MM.1S (cell line): ENCODE measurements at regions not wholly inside any gene's neighbourhood (a gene's known extent, or its start where the extent isn't known, plus 50 kb on each side); places are given as distances from the start of the nearest gene placed in this dataset.

Source experiments
- DNase-seq: peaks from one replicate; pipeline ENCODE4 v3.0.0-alpha.2; 2015
- H2AFZ ChIP-seq: fragments of 300-600 bp; sonication (generic); 2 replicates; pipeline ENCODE4 v1.6.0; 2016; ENCODE audit warnings: antibody characterized with exemption, low read length
- H3F3A ChIP-seq: fragments of 300-600 bp; sonication (generic); 2 replicates; pipeline ENCODE4 v1.6.1; 2016; ENCODE audit warnings: mild to moderate bottlenecking, antibody characterized with exemption, low read length, moderate library complexity, mixed read lengths; ENCODE audit not compliant: insufficient read depth
- H3K27ac ChIP-seq: fragments of 300-600 bp; sonication (generic); 2 replicates; pipeline ENCODE4 v1.5.1; 2016; ENCODE audit warnings: mild to moderate bottlenecking, low read length
- H3K27me3 ChIP-seq: fragments of 300-600 bp; sonication (generic); replicated peaks from 2 replicates; pipeline ENCODE4 v1.6.0; 2016; ENCODE audit warnings: low read length; ENCODE audit not compliant: insufficient read depth
- H3K36me3 ChIP-seq: fragments of 300-600 bp; sonication (generic); replicated peaks from 2 replicates; pipeline ENCODE4 v1.6.1; 2016; ENCODE audit warnings: mild to moderate bottlenecking, low read length, mixed read lengths; ENCODE audit not compliant: insufficient read depth
- H3K4me1 ChIP-seq: fragments of 300-600 bp; sonication (generic); 2 replicates; pipeline ENCODE4 v1.6.1; 2016; ENCODE audit warnings: low read length, mixed read lengths
- H3K4me2 ChIP-seq: fragments of 300-600 bp; sonication (generic); 2 replicates; pipeline ENCODE4 v1.6.0; 2016; ENCODE audit warnings: low read depth, low read length
- H3K4me3 ChIP-seq: fragments of 300-600 bp; sonication (generic); 2 replicates; pipeline ENCODE4 v1.5.1; 2016; ENCODE audit warnings: low read length, mixed read lengths
- H3K79me2 ChIP-seq: fragments of 300-600 bp; sonication (generic); 2 replicates; pipeline ENCODE4 v1.6.1; 2016; ENCODE audit warnings: mixed run types, low read length, mixed read lengths
- H3K9ac ChIP-seq: fragments of 300-600 bp; sonication (generic); 2 replicates; pipeline ENCODE4 v1.6.1; 2016; ENCODE audit warnings: low read length, mixed read lengths
- H3K9me2 ChIP-seq: fragments of 300-600 bp; sonication (generic); replicated peaks from 2 replicates; pipeline ENCODE4 v1.6.1; 2016; ENCODE audit warnings: mild to moderate bottlenecking, low read length, mixed read lengths; ENCODE audit not compliant: insufficient read depth
- H3K9me3 ChIP-seq: fragments of 300-600 bp; sonication (generic); replicated peaks from 2 replicates; pipeline ENCODE4 v1.6.1; 2016; ENCODE audit warnings: mild to moderate bottlenecking, low read length, mixed read lengths; ENCODE audit not compliant: insufficient read depth
- H4K20me1 ChIP-seq: fragments of 300-600 bp; sonication (generic); 2 replicates; pipeline ENCODE4 v1.6.1; 2016; ENCODE audit warnings: mild to moderate bottlenecking, low read length, moderate library complexity, mixed read lengths; ENCODE audit not compliant: insufficient read depth
- CTCF ChIP-seq: fragments of 300-600 bp; sonication (generic); IDR thresholded peaks from 2 replicates; pipeline ENCODE4 v1.5.1; 2016; ENCODE audit warnings: antibody characterized with exemption, low read length, mixed read lengths
- EZH2 ChIP-seq: fragments of 300-600 bp; sonication (generic); optimal IDR thresholded peaks from 2 replicates; pipeline ENCODE3; 2017; ENCODE audit warnings: low read depth, mild to moderate bottlenecking, antibody characterized with exemption, low read length, mixed read lengths
- EZH2phosphoT487 ChIP-seq: fragments of 300-600 bp; sonication (generic); IDR thresholded peaks from 2 replicates; pipeline ENCODE4 v1.6.1; 2018; ENCODE audit warnings: antibody characterized with exemption, low read length

- DNase-seq = no peak
Observed at GRCh38 chr2:5019324-5019723, 672.9 kb upstream of the SOX11 start.

GRCh38 chr2:5020116-5020875, 671.9 kb upstream of the SOX11 start:
- no peak overlapping the region for H3K4me3 ChIP-seq
- peaks cover 4% of the 10 kb centered on the region for H3F3A ChIP-seq
- H3K36me3 ChIP-seq = no peaks in the 10 kb centered on the region
- H3K9ac ChIP-seq = no peak overlapping the region
- TF ChIP-seq EZH2 (no peak), CTCF (no peak), EZH2phosphoT487 (no peak)
- H3K9me2 ChIP-seq = no peaks in the 10 kb centered on the region
- H3K79me2 ChIP-seq = no peaks in the 10 kb centered on the region
- no peaks in the 10 kb centered on the region for H4K20me1 ChIP-seq
- H3K4me2 ChIP-seq = no peak overlapping the region
- H3K27ac ChIP-seq = no peak overlapping the region
- H3K9me3 ChIP-seq = no peaks in the 10 kb centered on the region
- DNase-seq = no peak
- no peaks in the 10 kb centered on the region for H3K4me1 ChIP-seq
- no peaks in the 10 kb centered on the region for H3K27me3 ChIP-seq
- H2AFZ ChIP-seq = no peak overlapping the region

More at GRCh38 chr2:5019324-5019723, 672.9 kb upstream of the SOX11 start:
- Histone ChIP-seq H3K4me2 (no peak overlapping the region), H3K27me3 (no peaks in the 10 kb centered on the region), H3K9ac (no peak overlapping the region), H3K9me3 (no peaks in the 10 kb centered on the region), H3K4me3 (no peak overlapping the region), H3K36me3 (no peaks in the 10 kb centered on the region), H3F3A (peaks cover 4% of the 10 kb centered on the region), H3K79me2 (no peaks in the 10 kb centered on the region), H4K20me1 (no peaks in the 10 kb centered on the region), H2AFZ (no peak overlapping the region), H3K9me2 (no peaks in the 10 kb centered on the region), H3K27ac (no peak overlapping the region), H3K4me1 (no peaks in the 10 kb centered on the region)
- TF ChIP-seq CTCF = no peak
- no peak for TF ChIP-seq EZH2
- no peak for TF ChIP-seq EZH2phosphoT487

GRCh38 chr2:5021136-5021535, 671.0 kb upstream of the SOX11 start:
- H4K20me1 ChIP-seq = no peaks in the 10 kb centered on the region
- H3K4me3 ChIP-seq = no peak overlapping the region
- H3K27me3 ChIP-seq = no peaks in the 10 kb centered on the region
- H3K4me1 ChIP-seq = no peaks in the 10 kb centered on the region
- H3F3A ChIP-seq = peaks cover 4% of the 10 kb centered on the region
- H3K27ac ChIP-seq = no peak overlapping the region
- H2AFZ ChIP-seq = no peak overlapping the region
- no peaks in the 10 kb centered on the region for H3K9me3 ChIP-seq
- H3K36me3 ChIP-seq = no peaks in the 10 kb centered on the region
- no peak for DNase-seq
- no peaks in the 10 kb centered on the region for H3K9me2 ChIP-seq
- H3K4me2 ChIP-seq = no peak overlapping the region
- H3K79me2 ChIP-seq = no peaks in the 10 kb centered on the region
- TF ChIP-seq CTCF (no peak), EZH2 (no peak), EZH2phosphoT487 (no peak)
- H3K9ac ChIP-seq = no peak overlapping the region
